ENCODE measurements at regions not wholly inside any gene's neighbourhood (a gene's known extent, or its start where the extent isn't known, plus 50 kb on each side); places are given as distances from the start of the nearest gene placed in this dataset.

GRCh38 chr4:127194281-127194680 lies 438.5 kb upstream of the INTU start:
- TF ChIP-seq CTCF (IDR thresholded peaks at IDR 0.05; ENCODE audit: borderline replicate concordance, extremely low read depth, low read length, poor library complexity, severe bottlenecking) (no peak), EZH2 (IDR thresholded peaks at IDR 0.05; ENCODE audit: borderline replicate concordance, low read depth, low read length, severe bottlenecking) (no peak)
